22Rv1 (cell line): ENCODE measurements at regions not wholly inside any gene's neighbourhood (a gene's known extent, or its start where the extent isn't known, plus 50 kb on each side); places are given as distances from the start of the nearest gene placed in this dataset.

ENCODE experiments used
- H3K27ac ChIP-seq: fragments of 450-650 bp; 2 replicates; pipeline ENCODE4 v1.5.1; 2017
- ZFX ChIP-seq: fragments of 450-650 bp; IDR thresholded peaks from 2 replicates; pipeline ENCODE4 v1.6.1; 2017; ENCODE audit warnings: antibody characterized with exemption, borderline replicate concordance
- TF ChIP-seq, protein P1 (sequence below): fragments of 450-650 bp; IDR thresholded peaks from 2 replicates; pipeline ENCODE4 v1.5.1; 2017; ENCODE audit warnings: mild to moderate bottlenecking

GRCh38 chr9:86796666-86797065, 150.6 kb downstream of the GAS1 start:
- TF ChIP-seq ZFX, result no peak
- H3K27ac ChIP-seq, result no peak overlapping the region

GRCh38 chr9:86795823-86796553, 151.3 kb downstream of the GAS1 start:
- H3K27ac ChIP-seq, result no peak overlapping the region
- TF ChIP-seq ZFX, result no peak
- TF ChIP-seq, protein P1, sequence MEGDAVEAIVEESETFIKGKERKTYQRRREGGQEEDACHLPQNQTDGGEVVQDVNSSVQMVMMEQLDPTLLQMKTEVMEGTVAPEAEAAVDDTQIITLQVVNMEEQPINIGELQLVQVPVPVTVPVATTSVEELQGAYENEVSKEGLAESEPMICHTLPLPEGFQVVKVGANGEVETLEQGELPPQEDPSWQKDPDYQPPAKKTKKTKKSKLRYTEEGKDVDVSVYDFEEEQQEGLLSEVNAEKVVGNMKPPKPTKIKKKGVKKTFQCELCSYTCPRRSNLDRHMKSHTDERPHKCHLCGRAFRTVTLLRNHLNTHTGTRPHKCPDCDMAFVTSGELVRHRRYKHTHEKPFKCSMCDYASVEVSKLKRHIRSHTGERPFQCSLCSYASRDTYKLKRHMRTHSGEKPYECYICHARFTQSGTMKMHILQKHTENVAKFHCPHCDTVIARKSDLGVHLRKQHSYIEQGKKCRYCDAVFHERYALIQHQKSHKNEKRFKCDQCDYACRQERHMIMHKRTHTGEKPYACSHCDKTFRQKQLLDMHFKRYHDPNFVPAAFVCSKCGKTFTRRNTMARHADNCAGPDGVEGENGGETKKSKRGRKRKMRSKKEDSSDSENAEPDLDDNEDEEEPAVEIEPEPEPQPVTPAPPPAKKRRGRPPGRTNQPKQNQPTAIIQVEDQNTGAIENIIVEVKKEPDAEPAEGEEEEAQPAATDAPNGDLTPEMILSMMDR, result no peak

DNA sequence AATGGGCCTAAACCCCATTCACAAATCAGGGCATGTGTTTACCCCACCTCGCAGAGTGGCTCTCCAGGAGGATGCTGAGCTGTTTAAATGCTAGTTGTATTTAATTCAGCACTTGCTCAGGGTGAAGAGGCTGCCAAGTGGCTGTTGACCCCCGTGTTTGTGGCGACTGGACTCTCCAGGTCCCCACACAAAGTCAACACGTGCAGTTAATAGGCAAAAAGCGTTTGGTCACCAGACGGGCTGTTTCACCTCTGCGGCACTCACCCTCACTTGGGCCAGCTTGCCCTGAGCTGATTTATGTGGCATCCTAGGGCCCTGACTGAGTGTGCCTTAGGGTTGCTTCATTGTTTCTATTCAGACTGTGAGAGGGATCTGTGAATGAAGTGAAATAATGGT, 152.3 kb downstream of the GAS1 start:
- TF ChIP-seq, protein P1, result no peak
- no peak for TF ChIP-seq ZFX
- no peak overlapping the region for H3K27ac ChIP-seq

GRCh38 chr9:86794391-86795046, 152.8 kb downstream of the GAS1 start:
- H3K27ac ChIP-seq, result no peak overlapping the region

DNA sequence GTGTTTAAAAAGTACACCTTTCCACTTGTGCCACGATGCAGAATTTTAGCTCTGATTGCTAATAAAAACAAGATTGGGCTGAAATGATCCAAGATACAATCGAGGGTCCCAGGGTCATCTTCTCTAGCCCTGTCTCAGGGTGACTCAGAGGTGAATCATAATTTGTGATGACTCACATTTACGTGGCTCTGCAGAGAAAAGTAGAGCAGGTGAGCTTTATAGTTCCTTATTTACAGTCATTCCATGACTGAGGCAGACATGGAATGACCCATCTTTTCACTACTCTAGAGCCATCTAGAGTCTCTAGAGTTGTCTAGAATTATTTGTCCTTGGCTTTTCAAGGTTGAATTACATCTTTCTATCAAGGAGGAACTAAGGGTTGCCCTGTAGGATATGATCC, 155.2 kb downstream of the GAS1 start:
- H3K27ac ChIP-seq, result no peak overlapping the region
- TF ChIP-seq, protein P1, result no peak
- TF ChIP-seq ZFX, result no peak

More at GRCh38 chr9:86794391-86795046, 152.8 kb downstream of the GAS1 start:
- TF ChIP-seq ZFX, result no peak
- TF ChIP-seq, protein P1, result no peak

GRCh38 chr9:86790805-86791204, 156.5 kb downstream of the GAS1 start:
- no peak for TF ChIP-seq ZFX
- TF ChIP-seq, protein P1, result no peak

DNA sequence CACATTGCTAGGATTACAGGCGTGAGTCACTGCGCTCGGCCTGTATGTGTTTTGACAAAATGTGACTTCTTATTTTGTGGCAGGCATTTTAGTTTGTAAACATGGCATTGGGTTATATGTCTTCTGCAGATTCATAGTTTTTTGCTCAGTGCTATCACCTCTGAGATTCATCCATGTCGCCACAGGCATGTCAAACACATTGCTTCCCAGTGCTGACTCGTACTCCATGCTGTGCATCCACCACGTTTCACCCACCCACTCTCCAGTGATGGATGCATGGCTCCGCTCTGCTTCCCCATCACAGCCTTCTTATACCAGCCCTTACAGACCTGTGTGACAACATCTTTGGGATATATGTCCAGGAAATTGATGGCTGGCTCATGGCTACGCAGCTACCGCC, 158.8 kb downstream of the GAS1 start:
- no peak overlapping the region for H3K27ac ChIP-seq
- TF ChIP-seq, protein P1, result no peak
- no peak for TF ChIP-seq ZFX

More at GRCh38 chr9:86790805-86791204, 156.5 kb downstream of the GAS1 start:
- no peak overlapping the region for H3K27ac ChIP-seq

DNA sequence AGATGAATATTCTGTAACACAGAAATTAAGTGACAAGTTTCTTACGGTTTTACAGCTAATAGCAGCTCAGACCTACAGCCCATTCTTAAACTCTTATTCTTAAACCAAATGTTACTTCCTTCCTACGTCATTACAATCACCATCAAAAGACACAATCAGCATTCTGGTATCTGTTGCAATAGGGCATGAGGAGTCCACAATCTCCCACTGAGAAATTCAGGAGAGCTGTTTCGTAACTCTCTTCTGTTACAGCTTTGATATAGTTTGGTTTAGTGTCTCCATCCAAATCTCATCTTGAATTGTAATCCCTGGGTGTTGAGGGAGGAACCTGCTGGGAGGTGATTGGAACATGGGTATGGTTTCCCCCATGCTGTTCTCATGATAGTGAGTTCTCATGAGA, 163.4 kb downstream of the GAS1 start:
- H3K27ac ChIP-seq, result no peak overlapping the region
- TF ChIP-seq, protein P1, result no peak
- TF ChIP-seq ZFX, result no peak
